HepG2 (cell line): ENCODE measurements at regions not wholly inside any gene's neighbourhood (a gene's known extent, or its start where the extent isn't known, plus 50 kb on each side); places are given as distances from the start of the nearest gene placed in this dataset.

ENCODE experiments used
- ATAC-seq: fragments of 200-7000 bp; cut with Tn5 transposase; 3 replicates; pipeline ENCODE4 v1.9.1; 2020; ENCODE audit warnings: mild to moderate bottlenecking, moderate library complexity
- BruUV-seq: library from RNA; stranded (reverse); fragments of 400-500 nt; replicated peaks from 2 replicates; lab custom pipeline; 2021; lab: Mats Ljungman, UMichigan
- CTCF ChIA-PET: fragments of 300-600 bp; formaldehyde crosslinking; extraction: SDS; loops from one replicate; lab custom pipeline; 2021; ENCODE audit warnings: low total read pairs, inconsistent platforms, low intra/inter-chr PET ratio; lab: Yijun Ruan, JAX
- POLR2A ChIA-PET: fragments of 350-600 bp; sonication (Branson Sonifier 250); formaldehyde crosslinking; loops from one replicate; lab custom pipeline; 2020; ENCODE audit warnings: antibody characterized with exemption, inconsistent platforms; lab: Yijun Ruan, JAX
- DNase-seq: peaks from one replicate; pipeline ENCODE4 v3.0.0-alpha.2; 2015; ENCODE audit warnings: low spot score
- FAIRE-seq: peaks from 3 replicates; lab custom pipeline; 2011; peaks lifted over from hg19 to GRCh38; lab: Jason Lieb, UNC
- H2AFZ ChIP-seq: one replicate; pipeline ENCODE4 v1.6.1; 2011; ENCODE audit warnings: low read length, inconsistent platforms
- H3K27ac ChIP-seq: fragments of 300-600 bp; 3 replicates; pipeline ENCODE4 v1.8.0; 2011; ENCODE audit warnings: mixed run types, mild to moderate bottlenecking, mixed read lengths, low read length, inconsistent platforms; ENCODE audit not compliant: insufficient read depth; ENCODE audit errors: extremely low read length
- H3K27me3 ChIP-seq, 2 experiments: fragments of 200-600 bp in 1 of 2; 2 replicates in 1 of 2; 3 replicates in 1 of 2; pipeline versions ENCODE4 v1.6.0 to v1.8.0; 2011; ENCODE audit warnings: low read length in 2 of 2, mild to moderate bottlenecking in 2 of 2, moderate library complexity in 2 of 2, inconsistent platforms in 1 of 2; ENCODE audit not compliant: insufficient read depth in 2 of 2, control insufficient read depth in 1 of 2
- H3K36me3 ChIP-seq, 2 experiments: fragments of 200-600 bp in 1 of 2; replicated peaks in 1 of 2; 2 replicates in 1 of 2; 3 replicates in 1 of 2; pipeline versions ENCODE4 v1.5.1 to v1.8.0; 2011; ENCODE audit warnings: low read length in 2 of 2, inconsistent platforms in 1 of 2; ENCODE audit not compliant: insufficient read depth in 2 of 2, control insufficient read depth in 1 of 2
- H3K4me1 ChIP-seq: 2 replicates; pipeline ENCODE4 v1.5.1; 2012; ENCODE audit warnings: low read length, inconsistent platforms; ENCODE audit not compliant: insufficient read depth
- H3K4me2 ChIP-seq: 2 replicates; pipeline ENCODE4 v1.6.0; 2011; ENCODE audit warnings: low read depth, low read length, inconsistent platforms
- H3K4me3 ChIP-seq, 3 experiments: fragments of 200-600 bp in 1 of 3; sonication (generic), shearing (Covaris generic) in 1 of 3; replicated peaks in 1 of 3; 2 replicates each; pipeline ENCODE4 v1.5.1; 2011 to 2016; ENCODE audit warnings: low read length in 3 of 3, inconsistent platforms in 2 of 3, low read depth in 2 of 3, mild to moderate bottlenecking in 2 of 3, control low read depth in 1 of 3, mixed read lengths in 1 of 3; ENCODE audit not compliant: insufficient read depth in 1 of 3
- H3K79me2 ChIP-seq: one replicate; pipeline ENCODE4 v1.6.1; 2011; ENCODE audit warnings: low read length, inconsistent platforms; ENCODE audit not compliant: insufficient read depth
- H3K9ac ChIP-seq: 2 replicates; pipeline ENCODE4 v1.6.0; 2011; ENCODE audit warnings: mild to moderate bottlenecking, low read depth, low read length, inconsistent platforms; ENCODE audit not compliant: insufficient read depth
- H3K9me3 ChIP-seq: 2 replicates; pipeline ENCODE4 v1.5.1; 2012; ENCODE audit warnings: mild to moderate bottlenecking, low read length
- H4K20me1 ChIP-seq: 2 replicates; pipeline ENCODE4 v1.6.0; 2011; ENCODE audit warnings: inconsistent platforms, mild to moderate bottlenecking, low read length, moderate library complexity; ENCODE audit not compliant: insufficient read depth
- CEBPB ChIP-seq: IDR thresholded peaks from 2 replicates; pipeline ENCODE4 v1.6.1; 2011; ENCODE audit warnings: low read depth, low read length, improper control_type of control experiment, borderline replicate concordance
- KLF13 ChIP-seq: sonication (generic); formaldehyde crosslinking; IDR thresholded peaks from 2 replicates; pipeline ENCODE4 v1.4.0; 2020; ENCODE audit warnings: mild to moderate bottlenecking, missing genetic modification reagents
- MED1 ChIP-seq: sonication (generic); formaldehyde crosslinking; IDR thresholded peaks from 2 replicates; pipeline ENCODE4 v1.4.0; 2020; ENCODE audit warnings: missing genetic modification reagents
- RAD51 ChIP-seq: fragments of 450-650 bp; IDR thresholded peaks from 2 replicates; pipeline ENCODE4 v1.6.1; 2016; ENCODE audit warnings: borderline replicate concordance
- TCF7 ChIP-seq: sonication (generic); IDR thresholded peaks from 2 replicates; pipeline ENCODE4 v1.6.1; 2016; ENCODE audit warnings: antibody characterized with exemption, low read depth
- ZBTB14 ChIP-seq: sonication (generic); formaldehyde crosslinking; IDR thresholded peaks from 2 replicates; pipeline ENCODE4 v1.4.0; 2020; ENCODE audit warnings: missing genetic modification reagents
- ZFP36L2 ChIP-seq: sonication (generic); formaldehyde crosslinking; IDR thresholded peaks from 2 replicates; pipeline ENCODE4 v1.4.0; 2020; ENCODE audit warnings: missing genetic modification reagents
- ZNF260 ChIP-seq: sonication (generic); formaldehyde crosslinking; IDR thresholded peaks from 2 replicates; pipeline ENCODE4 v1.4.0; 2020; ENCODE audit warnings: missing genetic modification reagents, low read depth, mild to moderate bottlenecking, borderline replicate concordance
- ZNF737 ChIP-seq: sonication (generic); formaldehyde crosslinking; IDR thresholded peaks from 2 replicates; pipeline ENCODE4 v1.5.0; 2020; ENCODE audit warnings: missing genetic modification reagents, mild to moderate bottlenecking, borderline replicate concordance
- ZNF772 ChIP-seq: sonication (generic); formaldehyde crosslinking; IDR thresholded peaks from 2 replicates; pipeline ENCODE4 v1.5.0; 2020; ENCODE audit warnings: mild to moderate bottlenecking, missing genetic modification reagents
- ZNF781 ChIP-seq: sonication (generic); formaldehyde crosslinking; IDR thresholded peaks from 2 replicates; pipeline ENCODE4 v1.5.1; 2020; ENCODE audit warnings: borderline replicate concordance, mild to moderate bottlenecking, missing genetic modification reagents; ENCODE audit errors: not compliant biosample characterization
- WGBS: methylation state at CpG from one replicate; pipeline ENCODE4 v1.1.6; 2017; ENCODE audit warnings: low lambda C conversion rate; 5-methylcytosine and 5-hydroxymethylcytosine counted together
- in situ Hi-C: cut with HindIII; loops from 2 replicates; pipeline ENCODE4 v1.10.0; 2017; ENCODE audit warnings: low pct_unique_long_range_greater_than_20kb; ENCODE audit not compliant: extremely low pct_ligation_motif_present
- intact Hi-C: fragments of 100-400 bp; cut with micrococcal nuclease; formaldehyde crosslinking; loops from one replicate; pipeline ENCODE4 v1.10.0; 2022; ENCODE audit not compliant: unreplicated experiment
- TF ChIP-seq, protein P1 (sequence below): sonication (generic); formaldehyde crosslinking; IDR thresholded peaks from 2 replicates; pipeline ENCODE4 v1.5.1; 2020; ENCODE audit warnings: mild to moderate bottlenecking, missing genetic modification reagents

DNA sequence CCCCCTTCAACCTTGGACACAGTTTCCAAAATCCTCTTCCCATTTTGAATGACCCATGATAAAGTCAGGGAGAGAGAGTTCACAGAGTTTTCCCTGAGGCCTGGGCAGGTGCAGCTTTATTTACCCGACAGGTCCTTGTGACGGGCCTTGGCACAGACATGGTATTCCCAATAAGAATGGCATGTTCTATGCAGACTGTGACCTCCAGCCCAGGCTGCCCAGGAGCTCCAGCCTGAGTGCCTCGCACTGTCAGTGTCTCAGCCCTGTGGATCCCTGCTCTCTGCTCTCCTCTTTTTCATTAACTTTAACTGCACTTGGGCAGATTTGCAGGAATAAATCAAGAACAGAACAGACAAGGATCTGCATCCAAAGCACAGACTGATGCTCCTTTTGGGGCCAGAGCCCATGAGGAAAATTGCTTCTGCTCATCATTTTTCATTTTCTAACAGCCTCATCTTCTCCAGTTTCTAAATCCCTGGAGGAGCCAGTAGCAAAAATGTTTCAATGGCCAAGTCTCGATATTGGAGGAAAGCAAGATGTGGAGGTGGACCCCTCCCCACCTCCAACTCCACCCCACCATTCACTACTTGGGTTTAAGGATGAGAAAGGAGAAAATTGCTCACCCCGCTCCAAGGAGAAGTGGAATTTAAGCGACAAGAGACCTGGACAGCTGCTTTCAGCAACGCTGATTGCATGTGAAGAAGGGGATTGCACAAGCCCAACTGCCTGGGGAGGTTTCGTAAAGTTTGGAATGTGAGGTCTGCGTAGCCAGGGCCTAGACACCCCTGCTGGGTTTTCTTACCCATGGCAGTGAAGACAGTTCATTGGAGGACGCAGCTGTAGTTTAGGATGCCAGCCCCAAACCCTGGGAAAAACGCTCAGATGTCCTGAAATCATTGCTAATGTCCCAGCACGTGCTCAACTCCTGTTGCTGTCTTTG is 225.9 kb downstream of the WDR11 start:
- intact Hi-C loops = no loop called here
- no peaks in the 10 kb centered on the region for H4K20me1 ChIP-seq
- DNase-seq (no peak), FAIRE-seq (no peak)
- in situ Hi-C loops = no loop called here
- TF ChIP-seq RAD51 = no peak
- TF ChIP-seq CEBPB = peak; percentile 61; the same call in 1 of the 2 replicates
- TF ChIP-seq, all 625 proteins: peak for 1
- BruUV-seq = no TSS peak
- 10% methylated on average over 8 of the region's 12 CpGs for WGBS
- ChIA-PET CTCF (no interaction called here), POLR2A (no interaction called here)
- no peak overlapping the region for H3K9ac ChIP-seq
- H3K9me3 ChIP-seq = no peaks in the 10 kb centered on the region
- no peak for ATAC-seq
- 0 out of 2 replicates have a peak, but pooled peaks cover 9% of the 10 kb centered on the region for H3K4me1 ChIP-seq
- H3K4me3 ChIP-seq = no peak overlapping the region
- H3K4me2 ChIP-seq = no peak overlapping the region
- no peaks in the 10 kb centered on the region for H3K36me3 ChIP-seq
- H2AFZ ChIP-seq = no peak overlapping the region
- H3K27ac ChIP-seq = no peak overlapping the region
- no peaks in the 10 kb centered on the region for H3K79me2 ChIP-seq
- H3K27me3 ChIP-seq = peaks cover 0 to 22% of the 10 kb centered on the region in 2 experiments; a peak in 3 of 5 replicates

GRCh38 chr10:121078036-121078435 is 226.9 kb downstream of the WDR11 start:
- intact Hi-C loops = no loop called here
- Histone ChIP-seq H3K79me2 (no peaks in the 10 kb centered on the region), H3K36me3 (no peaks in the 10 kb centered on the region), H3K9ac (no peak overlapping the region), H3K27me3 (peaks cover 0 to 22% of the 10 kb centered on the region in 2 experiments; a peak in 3 of 5 replicates), H4K20me1 (no peaks in the 10 kb centered on the region), H2AFZ (no peak overlapping the region), H3K4me1 (0 out of 2 replicates have a peak, but pooled peaks cover 9% of the 10 kb centered on the region), H3K9me3 (no peaks in the 10 kb centered on the region), H3K4me3 (no peak overlapping the region), H3K27ac (no peak overlapping the region), H3K4me2 (no peak overlapping the region)
- in situ Hi-C loops = no loop called here
- TF ChIP-seq ZNF260 (no peak), MED1 (CRISPR knock-in tag) (no peak), ZNF737 (CRISPR knock-in tag) (no peak), ZFP36L2 (CRISPR knock-in tag) (no peak), TCF7 (no peak), ZNF781 (no peak), ZNF772 (CRISPR knock-in tag) (no peak), KLF13 (CRISPR knock-in tag) (no peak), ZBTB14 (no peak)
- TF ChIP-seq, protein P1, sequence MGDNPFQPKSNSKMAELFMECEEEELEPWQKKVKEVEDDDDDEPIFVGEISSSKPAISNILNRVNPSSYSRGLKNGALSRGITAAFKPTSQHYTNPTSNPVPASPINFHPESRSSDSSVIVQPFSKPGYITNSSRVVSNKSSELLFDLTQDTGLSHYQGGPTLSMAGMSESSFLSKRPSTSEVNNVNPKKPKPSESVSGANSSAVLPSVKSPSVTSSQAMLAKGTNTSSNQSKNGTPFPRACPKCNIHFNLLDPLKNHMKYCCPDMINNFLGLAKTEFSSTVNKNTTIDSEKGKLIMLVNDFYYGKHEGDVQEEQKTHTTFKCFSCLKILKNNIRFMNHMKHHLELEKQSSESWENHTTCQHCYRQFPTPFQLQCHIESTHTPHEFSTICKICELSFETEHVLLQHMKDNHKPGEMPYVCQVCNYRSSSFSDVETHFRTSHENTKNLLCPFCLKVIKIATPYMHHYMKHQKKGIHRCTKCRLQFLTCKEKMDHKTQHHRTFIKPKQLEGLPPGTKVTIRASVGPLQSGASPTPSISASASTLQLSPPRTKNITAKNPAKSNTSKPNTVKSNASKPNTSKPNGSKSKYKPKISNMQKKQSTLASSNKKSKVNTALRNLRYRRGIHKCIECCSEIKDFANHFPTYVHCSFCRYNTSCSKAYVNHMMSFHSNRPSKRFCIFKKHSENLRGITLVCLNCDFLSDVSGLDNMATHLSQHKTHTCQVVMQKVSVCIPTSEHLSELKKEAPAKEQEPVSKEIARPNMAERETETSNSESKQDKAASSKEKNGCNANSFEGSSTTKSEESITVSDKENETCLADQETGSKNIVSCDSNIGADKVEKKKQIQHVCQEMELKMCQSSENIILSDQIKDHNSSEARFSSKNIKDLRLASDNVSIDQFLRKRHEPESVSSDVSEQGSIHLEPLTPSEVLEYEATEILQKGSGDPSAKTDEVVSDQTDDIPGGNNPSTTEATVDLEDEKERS (CRISPR knock-in tag) = no peak
- WGBS = 29% methylated on average over 8 of the region's 8 CpGs
- DNase-seq (no peak), FAIRE-seq (no peak), ATAC-seq (no peak)
- ChIA-PET CTCF (no interaction called here), POLR2A (no interaction called here)
- no TSS peak for BruUV-seq
